ENCODE measurements at regions not wholly inside any gene's neighbourhood (a gene's known extent, or its start where the extent isn't known, plus 50 kb on each side); places are given as distances from the start of the nearest gene placed in this dataset.
"Not testable (repeated sequence)": the region's sequence is repeated elsewhere in the genome, so short reads cannot be mapped to it uniquely, and the experiment has no call there.

DNA sequence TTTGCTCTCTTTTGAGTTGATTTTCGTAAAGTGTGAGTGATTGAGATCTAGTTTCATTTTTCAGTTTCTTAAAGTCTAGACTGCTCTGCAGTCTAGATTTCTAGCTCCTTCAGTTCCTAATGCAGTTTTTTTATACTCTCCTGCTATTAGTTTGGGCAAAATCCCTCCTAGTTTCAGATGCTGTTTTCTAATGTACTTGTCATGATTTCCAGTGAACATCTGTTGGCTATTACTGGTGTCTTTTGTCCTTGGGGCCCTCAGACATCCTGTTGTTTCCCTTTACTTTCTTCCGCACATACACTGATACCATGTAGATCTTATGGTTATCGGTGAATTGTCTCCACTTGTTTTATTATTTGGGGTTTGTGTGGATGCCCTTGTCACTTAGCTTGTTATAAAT lies 292.1 kb downstream of the TDRD3 start:
- no peak for DNase-seq (ENCODE audit: low read depth)

GRCh38 chr13:60679928-60680694 lies 283.1 kb downstream of the TDRD3 start:
- DNase-seq (ENCODE audit: low read depth): no peak

- no peak for DNase-seq (ENCODE audit: low read depth)
These were observed 282.1 kb downstream of the TDRD3 start for GRCh38 chr13:60679131-60679530.

DNA sequence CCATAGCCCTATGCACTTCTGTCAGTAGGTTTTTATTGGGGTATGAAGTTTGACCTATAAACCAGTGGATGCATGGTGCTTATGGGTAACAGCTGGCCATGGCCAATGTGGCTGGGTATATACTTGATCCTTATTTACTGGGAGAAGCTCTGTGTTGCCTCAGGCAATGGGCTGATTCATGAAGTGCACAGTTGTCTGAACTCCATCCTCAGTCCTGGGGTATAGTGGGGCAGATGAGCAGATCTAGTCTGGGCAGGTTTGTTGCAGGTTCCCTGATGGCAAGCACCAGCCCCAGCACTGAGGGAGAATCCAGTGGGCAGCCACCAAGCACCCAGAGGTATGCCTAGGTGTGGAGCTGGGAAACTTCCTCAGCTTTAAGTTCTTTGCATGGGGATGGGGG lies 274.4 kb downstream of the TDRD3 start:
- DNase-seq (ENCODE audit: low read depth): no peak

- no peak for DNase-seq (ENCODE audit: low read depth)
These were observed 266.8 kb downstream of the TDRD3 start for GRCh38 chr13:60663788-60664187.

DNA sequence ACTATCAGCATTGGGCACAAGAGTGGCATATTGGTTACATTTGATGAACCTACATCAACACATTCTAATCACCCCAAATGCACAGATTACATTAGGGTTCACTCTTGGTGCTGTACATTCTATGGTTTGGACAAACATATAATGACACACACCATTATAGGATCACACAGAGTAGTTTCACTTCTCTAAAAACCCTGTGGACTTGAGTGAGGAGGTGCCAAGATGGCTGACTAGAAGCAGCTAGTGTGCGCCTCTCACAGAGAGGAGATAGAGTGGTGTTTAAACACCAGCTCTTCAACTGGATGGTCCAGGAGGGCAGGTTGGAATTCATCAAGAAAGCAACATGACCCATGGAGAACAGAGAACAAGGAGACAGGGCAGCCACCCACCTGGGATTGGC lies 265.6 kb downstream of the TDRD3 start:
- DNase-seq (ENCODE audit: low read depth): no peak

- no peak for DNase-seq (ENCODE audit: low read depth)
These were observed 264.5 kb downstream of the TDRD3 start for GRCh38 chr13:60661521-60661920.

- DNase-seq (ENCODE audit: low read depth): not testable (repeated sequence)
These were observed 260.6 kb downstream of the TDRD3 start for GRCh38 chr13:60657586-60657985.

- DNase-seq (ENCODE audit: low read depth): no peak
These were observed 258.2 kb downstream of the TDRD3 start for GRCh38 chr13:60655256-60655655.

GRCh38 chr13:60654415-60654814 lies 257.4 kb downstream of the TDRD3 start:
- DNase-seq (ENCODE audit: low read depth): no peak

- no peak for DNase-seq (ENCODE audit: low read depth)
These were observed 250.5 kb downstream of the TDRD3 start for GRCh38 chr13:60647547-60647946.

GRCh38 chr13:60646620-60647019 lies 249.6 kb downstream of the TDRD3 start:
- DNase-seq (ENCODE audit: low read depth): no peak

- DNase-seq (ENCODE audit: low read depth): no peak
These were observed 248.7 kb downstream of the TDRD3 start for GRCh38 chr13:60645676-60646075.

GRCh38 chr13:60642552-60642951 lies 245.5 kb downstream of the TDRD3 start:
- no peak for DNase-seq (ENCODE audit: low read depth)

GRCh38 chr13:60629158-60629557 lies 232.1 kb downstream of the TDRD3 start:
- DNase-seq (ENCODE audit: low read depth): no peak

DNA sequence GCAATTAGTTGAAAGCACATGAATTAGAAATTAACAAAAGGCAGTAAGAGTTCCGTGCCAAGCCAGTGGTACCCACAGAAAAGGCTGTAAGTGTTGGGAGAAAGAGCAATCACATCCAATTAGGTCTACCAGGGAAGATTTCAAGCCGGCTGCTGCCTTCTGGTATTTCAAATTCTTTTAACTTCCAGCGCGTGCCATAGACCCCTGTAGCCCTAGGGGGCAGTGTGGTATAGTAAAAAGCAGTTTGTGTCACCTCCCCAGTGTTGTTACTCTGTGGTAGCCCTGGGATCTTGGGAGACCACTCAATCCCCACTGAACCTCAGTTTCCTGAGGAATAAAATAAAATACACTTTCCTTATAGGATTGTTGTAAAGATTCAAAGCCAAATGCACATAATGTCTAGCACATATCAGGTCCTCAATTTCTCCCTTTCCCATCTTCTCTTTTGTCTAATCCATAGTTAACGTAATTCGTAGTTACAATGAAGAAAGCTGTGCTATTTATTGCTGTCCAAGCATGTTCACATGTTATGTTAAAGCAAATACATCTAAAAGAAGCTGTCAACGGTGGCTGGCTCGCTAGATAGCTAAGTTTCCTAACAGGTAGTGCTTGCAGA lies 230.2 kb downstream of the TDRD3 start:
- peak; percentile 4 for DNase-seq (ENCODE audit: low read depth)

Measured in non-pigmented ciliary epithelial cell (primary cell).